Stimulated activated CD4-positive, alpha-beta T cell treated with anti-CD3 and anti-CD28 coated beads, Interleukin-1b, Interleukin-23, amount 100 ng/mL, for 48 hours (primary cell): ENCODE measurements at regions not wholly inside any gene's neighbourhood (a gene's known extent, or its start where the extent isn't known, plus 50 kb on each side); places are given as distances from the start of the nearest gene placed in this dataset.
"Not testable (repeated sequence)": the region's sequence is repeated elsewhere in the genome, so short reads cannot be mapped to it uniquely, and the experiment has no call there.

Source experiments
- DNase-seq: peaks from one replicate; pipeline ENCODE4 v3.0.0-alpha.2; 2020

GRCh38 chr3:34567266-34567665, 768.8 kb downstream of the PDCD6IP start:
- no peak for DNase-seq

- DNase-seq: no peak
Measured at GRCh38 chr3:34568766-34569165, 770.3 kb downstream of the PDCD6IP start.

- no peak for DNase-seq
Measured at GRCh38 chr3:34569437-34569836, 771.0 kb downstream of the PDCD6IP start.

GRCh38 chr3:34570916-34571705, 772.7 kb downstream of the PDCD6IP start:
- no peak for DNase-seq

- DNase-seq: no peak
Measured at GRCh38 chr3:34571714-34572113, 773.3 kb downstream of the PDCD6IP start.

- no peak for DNase-seq
Measured at GRCh38 chr3:34575776-34576175, 777.3 kb downstream of the PDCD6IP start.

GRCh38 chr3:34582055-34582454, 783.6 kb downstream of the PDCD6IP start:
- DNase-seq: no peak

- no peak for DNase-seq
Measured at GRCh38 chr3:34583451-34583850, 785.0 kb downstream of the PDCD6IP start.

- no peak for DNase-seq
Measured at GRCh38 chr3:34584971-34585370, 786.5 kb downstream of the PDCD6IP start.

GRCh38 chr3:34599595-34599994, 801.2 kb downstream of the PDCD6IP start:
- DNase-seq: no peak

- no peak for DNase-seq
Measured at GRCh38 chr3:34619990-34620389, 821.6 kb downstream of the PDCD6IP start.

- no peak for DNase-seq
Measured at GRCh38 chr3:34626699-34627098, 828.3 kb downstream of the PDCD6IP start.

GRCh38 chr3:34634939-34635338, 836.5 kb downstream of the PDCD6IP start:
- no peak for DNase-seq

GRCh38 chr3:34635352-34635850, 837.0 kb downstream of the PDCD6IP start:
- DNase-seq: no peak

GRCh38 chr3:34646911-34647460, 848.6 kb downstream of the PDCD6IP start:
- DNase-seq: no peak

GRCh38 chr3:34650131-34650530, 851.7 kb downstream of the PDCD6IP start:
- DNase-seq: no peak

- DNase-seq: no peak
Measured at GRCh38 chr3:34668915-34669314, 870.5 kb downstream of the PDCD6IP start.

GRCh38 chr3:34669490-34669889, 871.1 kb downstream of the PDCD6IP start:
- no peak for DNase-seq

GRCh38 chr3:34675383-34676120, 877.1 kb downstream of the PDCD6IP start:
- DNase-seq: no peak

GRCh38 chr3:34676436-34676835, 878.0 kb downstream of the PDCD6IP start:
- DNase-seq: no peak

- DNase-seq: no peak
Measured at GRCh38 chr3:34678575-34678974, 880.1 kb downstream of the PDCD6IP start.

GRCh38 chr3:34679055-34679454, 880.6 kb downstream of the PDCD6IP start:
- not testable (repeated sequence) for DNase-seq

GRCh38 chr3:34683851-34684250, 885.4 kb downstream of the PDCD6IP start:
- DNase-seq: peak; percentile 27

- no peak for DNase-seq
Measured at GRCh38 chr3:34686541-34686940, 888.1 kb downstream of the PDCD6IP start.
